GM23338 (cell line): ENCODE measurements at regions not wholly inside any gene's neighbourhood (a gene's known extent, or its start where the extent isn't known, plus 50 kb on each side); places are given as distances from the start of the nearest gene placed in this dataset.
A peak's percentile ranks its signal among the peaks of the same experiment; 100 is the strongest.

Experiments
- ATAC-seq: fragments of 200-7000 bp; cut with Tn5 transposase; 3 replicates; pipeline ENCODE4 v1.9.1; 2020
- DNase-seq: peaks from one replicate; pipeline ENCODE4 v3.0.0-alpha.2; 2015; ENCODE audit warnings: low spot score
- H2AFZ ChIP-seq: fragments of 200-600 bp; sonication (generic); 2 replicates; pipeline ENCODE4 v1.8.0; 2016; ENCODE audit warnings: antibody characterized with exemption, mild to moderate bottlenecking, moderate library complexity
- H3F3A ChIP-seq: fragments of 200-600 bp; sonication (generic); replicated peaks from 2 replicates; pipeline ENCODE4 v1.8.0; 2017; ENCODE audit warnings: antibody characterized with exemption, mixed run types, low read depth
- H3K27ac ChIP-seq: fragments of 200-600 bp; sonication (generic); 2 replicates; pipeline ENCODE4 v1.6.1; 2016; ENCODE audit warnings: low read depth
- H3K27me3 ChIP-seq: fragments of 200-600 bp; sonication (generic); 2 replicates; pipeline ENCODE4 v1.8.0; 2016; ENCODE audit warnings: mild to moderate bottlenecking, mixed run types, moderate library complexity; ENCODE audit not compliant: insufficient read depth
- H3K36me3 ChIP-seq: fragments of 200-600 bp; sonication (generic); 2 replicates; pipeline ENCODE4 v1.8.0; 2016; ENCODE audit warnings: mild to moderate bottlenecking; ENCODE audit not compliant: insufficient read depth
- H3K4me1 ChIP-seq: fragments of 200-600 bp; sonication (generic); 2 replicates; pipeline ENCODE4 v1.8.0; 2016; ENCODE audit warnings: mild to moderate bottlenecking, moderate library complexity; ENCODE audit not compliant: insufficient read depth
- H3K4me2 ChIP-seq: fragments of 200-600 bp; sonication (generic); 2 replicates; pipeline ENCODE4 v1.7.1; 2017; ENCODE audit warnings: mixed run types
- H3K4me3 ChIP-seq: fragments of 200-600 bp; sonication (generic); 2 replicates; pipeline ENCODE4 v1.6.1; 2016; ENCODE audit warnings: mixed run types
- H3K79me2 ChIP-seq: fragments of 200-600 bp; sonication (generic); replicated peaks from 2 replicates; pipeline ENCODE4 v1.8.0; 2017; ENCODE audit warnings: mild to moderate bottlenecking; ENCODE audit not compliant: insufficient read depth
- H3K9me2 ChIP-seq: fragments of 200-600 bp; sonication (generic); 2 replicates; pipeline ENCODE4 v1.8.0; 2017; ENCODE audit not compliant: insufficient read depth
- H4K20me1 ChIP-seq: fragments of 200-600 bp; sonication (generic); replicated peaks from 2 replicates; pipeline ENCODE4 v1.8.0; 2017; ENCODE audit warnings: mild to moderate bottlenecking; ENCODE audit not compliant: insufficient read depth
- H3K27ac Mint-ChIP-seq: 2 replicates; pipeline ENCODE4 v1.8.0; 2020; ENCODE audit warnings: inconsistent platforms, mild to moderate bottlenecking, moderate library complexity, mixed read lengths
- H3K27me3 Mint-ChIP-seq: 3 replicates; pipeline ENCODE4 v1.8.0; 2022; ENCODE audit warnings: low read depth, mild to moderate bottlenecking, moderate library complexity, mixed read lengths, inconsistent platforms; ENCODE audit not compliant: insufficient read depth, poor library complexity
- H3K36me3 Mint-ChIP-seq: 3 replicates; pipeline ENCODE4 v1.8.0; 2021; ENCODE audit warnings: low read depth, mild to moderate bottlenecking, inconsistent platforms, moderate library complexity, mixed read lengths
- H3K4me1 Mint-ChIP-seq: 3 replicates; pipeline ENCODE4 v1.8.0; 2020; ENCODE audit warnings: mild to moderate bottlenecking, inconsistent platforms, mixed read lengths
- H3K4me3 Mint-ChIP-seq: 3 replicates; pipeline ENCODE4 v1.8.0; 2021; ENCODE audit warnings: moderate library complexity, mild to moderate bottlenecking, inconsistent platforms, mixed read lengths
- H3K9me3 Mint-ChIP-seq: 3 replicates; pipeline ENCODE4 v1.8.0; 2020; ENCODE audit warnings: moderate library complexity, mild to moderate bottlenecking, inconsistent platforms, mixed read lengths
- CREB1 ChIP-seq: fragments of 250-450 bp; sonication (Bioruptor Pico); IDR thresholded peaks from 2 replicates; pipeline ENCODE4 v1.5.0; 2020; ENCODE audit warnings: low read depth, mild to moderate bottlenecking, moderate library complexity
- EZH2 ChIP-seq: fragments of 200-600 bp; sonication (generic); IDR thresholded peaks from one replicate; pipeline ENCODE4 v1.8.0; 2017; ENCODE audit warnings: antibody characterized with exemption, mild to moderate bottlenecking, low read depth; ENCODE audit not compliant: unreplicated experiment
- EZH2phosphoT487 ChIP-seq: fragments of 200-600 bp; sonication (generic); IDR thresholded peaks from one replicate; pipeline ENCODE4 v1.8.1; 2018; ENCODE audit warnings: antibody characterized with exemption; ENCODE audit not compliant: unreplicated experiment
- JUNB ChIP-seq: IDR thresholded peaks from one replicate; pipeline ENCODE4 v1.6.1; 2016; ENCODE audit warnings: antibody characterized with exemption; ENCODE audit not compliant: unreplicated experiment
- NANOG ChIP-seq: IDR thresholded peaks from 2 replicates; pipeline ENCODE4 v1.6.1; 2016; ENCODE audit warnings: antibody characterized with exemption, borderline replicate concordance
- POLR2AphosphoS5 ChIP-seq: IDR thresholded peaks from 2 replicates; pipeline ENCODE4 v1.6.1; 2016; ENCODE audit warnings: antibody characterized with exemption, low read depth
- REST ChIP-seq: IDR thresholded peaks from one replicate; pipeline ENCODE4 v1.6.1; 2018; ENCODE audit warnings: antibody characterized with exemption; ENCODE audit not compliant: unreplicated experiment
- STAT1 ChIP-seq: IDR thresholded peaks from one replicate; pipeline ENCODE4 v1.6.1; 2016; ENCODE audit warnings: antibody characterized with exemption; ENCODE audit not compliant: unreplicated experiment
- ZNF114 ChIP-seq: fragments of 250-450 bp; sonication (Bioruptor Pico); IDR thresholded peaks from 2 replicates; pipeline ENCODE4 v1.5.0; 2020; ENCODE audit warnings: mild to moderate bottlenecking, moderate library complexity
- ZNF331 ChIP-seq: fragments of 250-450 bp; sonication (Bioruptor Pico); IDR thresholded peaks from 2 replicates; pipeline ENCODE4 v1.5.0; 2020; ENCODE audit warnings: low read depth, mild to moderate bottlenecking, moderate library complexity
- TF ChIP-seq, protein P1 (sequence below): IDR thresholded peaks from 2 replicates; pipeline ENCODE4 v1.6.1; 2016; ENCODE audit warnings: antibody characterized with exemption
- TF ChIP-seq, protein P2 (sequence below): fragments of 250-450 bp; sonication (Bioruptor Pico); IDR thresholded peaks from 2 replicates; pipeline ENCODE4 v1.5.0; 2020; ENCODE audit warnings: mild to moderate bottlenecking, moderate library complexity
- TF ChIP-seq, protein P3 (sequence below), 2 experiments: fragments of 200-600 bp in 1 of 2; sonication (generic) in 1 of 2; conservative IDR thresholded peaks; 2 replicates each; pipeline versions ENCODE4 v1.5.1 to v1.6.1; 2016 to 2017; ENCODE audit warnings: antibody characterized with exemption in 2 of 2, low read depth in 2 of 2, mild to moderate bottlenecking in 2 of 2, moderate library complexity in 1 of 2

DNA sequence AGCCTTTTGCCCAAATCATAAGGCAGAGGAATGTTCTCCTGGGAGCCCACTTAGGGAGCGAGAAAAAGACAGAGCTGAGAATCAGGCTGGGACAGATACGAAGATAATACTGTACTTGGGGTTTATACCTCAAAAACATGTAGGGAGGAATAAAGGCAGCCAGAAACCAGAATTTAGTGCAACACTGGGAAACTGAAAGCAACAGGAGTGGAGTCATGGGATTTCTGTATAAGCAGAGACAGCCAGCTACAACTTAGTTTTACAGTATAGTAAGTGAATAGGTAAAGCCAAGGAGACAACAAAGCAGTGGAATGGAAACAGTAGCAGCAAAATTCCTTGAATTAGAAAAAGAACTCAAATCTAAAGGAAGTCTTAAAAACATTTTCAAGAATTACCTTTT lies 413.2 kb downstream of the FAT4 start:
- Histone ChIP-seq H3F3A (no peaks in the 10 kb centered on the region), H3K27ac (no peak overlapping the region), H3K4me2 (0 out of 2 replicates have a peak overlapping the region, but pooled peaks have one; percentile 22), H3K27me3 (no peaks in the 10 kb centered on the region), H3K36me3 (no peaks in the 10 kb centered on the region), H3K4me3 (no peak overlapping the region), H3K4me1 (peaks cover 25% of the 10 kb centered on the region), H3K79me2 (no peaks in the 10 kb centered on the region), H4K20me1 (no peaks in the 10 kb centered on the region), H2AFZ (peak overlapping the region; percentile 52; the same call in 1 of the 2 replicates), H3K9me2 (peaks cover 4% of the 10 kb centered on the region; the same call in 1 of the 2 replicates)
- H3K27ac Mint-ChIP-seq: peak overlapping the region; percentile 68
- ATAC-seq (no peak), DNase-seq (no peak)
- H3K36me3 Mint-ChIP-seq: no peaks in the 10 kb centered on the region
- no peaks in the 10 kb centered on the region for H3K27me3 Mint-ChIP-seq
- peaks cover 40% of the 10 kb centered on the region for H3K4me1 Mint-ChIP-seq
- no peaks in the 10 kb centered on the region for H3K9me3 Mint-ChIP-seq
- no peak for TF ChIP-seq POLR2AphosphoS5
- TF ChIP-seq, protein P1, sequence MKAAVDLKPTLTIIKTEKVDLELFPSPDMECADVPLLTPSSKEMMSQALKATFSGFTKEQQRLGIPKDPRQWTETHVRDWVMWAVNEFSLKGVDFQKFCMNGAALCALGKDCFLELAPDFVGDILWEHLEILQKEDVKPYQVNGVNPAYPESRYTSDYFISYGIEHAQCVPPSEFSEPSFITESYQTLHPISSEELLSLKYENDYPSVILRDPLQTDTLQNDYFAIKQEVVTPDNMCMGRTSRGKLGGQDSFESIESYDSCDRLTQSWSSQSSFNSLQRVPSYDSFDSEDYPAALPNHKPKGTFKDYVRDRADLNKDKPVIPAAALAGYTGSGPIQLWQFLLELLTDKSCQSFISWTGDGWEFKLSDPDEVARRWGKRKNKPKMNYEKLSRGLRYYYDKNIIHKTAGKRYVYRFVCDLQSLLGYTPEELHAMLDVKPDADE: no peak
- TF ChIP-seq, protein P2, sequence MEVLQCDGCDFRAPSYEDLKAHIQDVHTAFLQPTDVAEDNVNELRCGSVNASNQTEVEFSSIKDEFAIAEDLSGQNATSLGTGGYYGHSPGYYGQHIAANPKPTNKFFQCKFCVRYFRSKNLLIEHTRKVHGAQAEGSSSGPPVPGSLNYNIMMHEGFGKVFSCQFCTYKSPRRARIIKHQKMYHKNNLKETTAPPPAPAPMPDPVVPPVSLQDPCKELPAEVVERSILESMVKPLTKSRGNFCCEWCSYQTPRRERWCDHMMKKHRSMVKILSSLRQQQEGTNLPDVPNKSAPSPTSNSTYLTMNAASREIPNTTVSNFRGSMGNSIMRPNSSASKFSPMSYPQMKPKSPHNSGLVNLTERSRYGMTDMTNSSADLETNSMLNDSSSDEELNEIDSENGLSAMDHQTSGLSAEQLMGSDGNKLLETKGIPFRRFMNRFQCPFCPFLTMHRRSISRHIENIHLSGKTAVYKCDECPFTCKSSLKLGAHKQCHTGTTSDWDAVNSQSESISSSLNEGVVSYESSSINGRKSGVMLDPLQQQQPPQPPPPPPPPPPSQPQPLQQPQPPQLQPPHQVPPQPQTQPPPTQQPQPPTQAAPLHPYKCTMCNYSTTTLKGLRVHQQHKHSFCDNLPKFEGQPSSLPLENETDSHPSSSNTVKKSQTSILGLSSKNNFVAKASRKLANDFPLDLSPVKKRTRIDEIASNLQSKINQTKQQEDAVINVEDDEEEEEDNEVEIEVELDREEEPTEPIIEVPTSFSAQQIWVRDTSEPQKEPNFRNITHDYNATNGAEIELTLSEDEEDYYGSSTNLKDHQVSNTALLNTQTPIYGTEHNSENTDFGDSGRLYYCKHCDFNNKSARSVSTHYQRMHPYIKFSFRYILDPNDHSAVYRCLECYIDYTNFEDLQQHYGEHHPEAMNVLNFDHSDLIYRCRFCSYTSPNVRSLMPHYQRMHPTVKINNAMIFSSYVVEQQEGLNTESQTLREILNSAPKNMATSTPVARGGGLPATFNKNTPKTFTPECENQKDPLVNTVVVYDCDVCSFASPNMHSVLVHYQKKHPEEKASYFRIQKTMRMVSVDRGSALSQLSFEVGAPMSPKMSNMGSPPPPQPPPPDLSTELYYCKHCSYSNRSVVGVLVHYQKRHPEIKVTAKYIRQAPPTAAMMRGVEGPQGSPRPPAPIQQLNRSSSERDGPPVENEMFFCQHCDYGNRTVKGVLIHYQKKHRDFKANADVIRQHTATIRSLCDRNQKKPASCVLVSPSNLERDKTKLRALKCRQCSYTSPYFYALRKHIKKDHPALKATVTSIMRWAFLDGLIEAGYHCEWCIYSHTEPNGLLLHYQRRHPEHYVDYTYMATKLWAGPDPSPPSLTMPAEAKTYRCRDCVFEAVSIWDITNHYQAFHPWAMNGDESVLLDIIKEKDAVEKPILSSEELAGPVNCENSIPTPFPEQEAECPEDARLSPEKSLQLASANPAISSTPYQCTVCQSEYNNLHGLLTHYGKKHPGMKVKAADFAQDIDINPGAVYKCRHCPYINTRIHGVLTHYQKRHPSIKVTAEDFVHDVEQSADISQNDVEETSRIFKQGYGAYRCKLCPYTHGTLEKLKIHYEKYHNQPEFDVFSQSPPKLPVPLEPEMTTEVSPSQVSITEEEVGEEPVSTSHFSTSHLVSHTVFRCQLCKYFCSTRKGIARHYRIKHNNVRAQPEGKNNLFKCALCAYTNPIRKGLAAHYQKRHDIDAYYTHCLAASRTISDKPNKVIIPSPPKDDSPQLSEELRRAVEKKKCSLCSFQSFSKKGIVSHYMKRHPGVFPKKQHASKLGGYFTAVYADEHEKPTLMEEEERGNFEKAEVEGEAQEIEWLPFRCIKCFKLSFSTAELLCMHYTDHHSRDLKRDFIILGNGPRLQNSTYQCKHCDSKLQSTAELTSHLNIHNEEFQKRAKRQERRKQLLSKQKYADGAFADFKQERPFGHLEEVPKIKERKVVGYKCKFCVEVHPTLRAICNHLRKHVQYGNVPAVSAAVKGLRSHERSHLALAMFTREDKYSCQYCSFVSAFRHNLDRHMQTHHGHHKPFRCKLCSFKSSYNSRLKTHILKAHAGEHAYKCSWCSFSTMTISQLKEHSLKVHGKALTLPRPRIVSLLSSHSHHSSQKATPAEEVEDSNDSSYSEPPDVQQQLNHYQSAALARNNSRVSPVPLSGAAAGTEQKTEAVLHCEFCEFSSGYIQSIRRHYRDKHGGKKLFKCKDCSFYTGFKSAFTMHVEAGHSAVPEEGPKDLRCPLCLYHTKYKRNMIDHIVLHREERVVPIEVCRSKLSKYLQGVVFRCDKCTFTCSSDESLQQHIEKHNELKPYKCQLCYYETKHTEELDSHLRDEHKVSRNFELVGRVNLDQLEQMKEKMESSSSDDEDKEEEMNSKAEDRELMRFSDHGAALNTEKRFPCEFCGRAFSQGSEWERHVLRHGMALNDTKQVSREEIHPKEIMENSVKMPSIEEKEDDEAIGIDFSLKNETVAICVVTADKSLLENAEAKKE (CRISPR knock-in tag): no peak
- TF ChIP-seq, protein P3, sequence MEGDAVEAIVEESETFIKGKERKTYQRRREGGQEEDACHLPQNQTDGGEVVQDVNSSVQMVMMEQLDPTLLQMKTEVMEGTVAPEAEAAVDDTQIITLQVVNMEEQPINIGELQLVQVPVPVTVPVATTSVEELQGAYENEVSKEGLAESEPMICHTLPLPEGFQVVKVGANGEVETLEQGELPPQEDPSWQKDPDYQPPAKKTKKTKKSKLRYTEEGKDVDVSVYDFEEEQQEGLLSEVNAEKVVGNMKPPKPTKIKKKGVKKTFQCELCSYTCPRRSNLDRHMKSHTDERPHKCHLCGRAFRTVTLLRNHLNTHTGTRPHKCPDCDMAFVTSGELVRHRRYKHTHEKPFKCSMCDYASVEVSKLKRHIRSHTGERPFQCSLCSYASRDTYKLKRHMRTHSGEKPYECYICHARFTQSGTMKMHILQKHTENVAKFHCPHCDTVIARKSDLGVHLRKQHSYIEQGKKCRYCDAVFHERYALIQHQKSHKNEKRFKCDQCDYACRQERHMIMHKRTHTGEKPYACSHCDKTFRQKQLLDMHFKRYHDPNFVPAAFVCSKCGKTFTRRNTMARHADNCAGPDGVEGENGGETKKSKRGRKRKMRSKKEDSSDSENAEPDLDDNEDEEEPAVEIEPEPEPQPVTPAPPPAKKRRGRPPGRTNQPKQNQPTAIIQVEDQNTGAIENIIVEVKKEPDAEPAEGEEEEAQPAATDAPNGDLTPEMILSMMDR (conservative IDR thresholded peaks at IDR 0.05; ENCODE audit: low read depth in 2 of 2): no peak
- no peak for TF ChIP-seq STAT1
- TF ChIP-seq NANOG: no peak
- no peak for TF ChIP-seq EZH2phosphoT487
- no peak for TF ChIP-seq JUNB
- no peak for TF ChIP-seq EZH2
- no peak for TF ChIP-seq CREB1 (CRISPR knock-in tag)
- no peak for TF ChIP-seq ZNF114 (CRISPR knock-in tag)
- no peak for TF ChIP-seq ZNF331 (CRISPR knock-in tag)
- no peak for TF ChIP-seq REST
- no peak overlapping the region for H3K4me3 Mint-ChIP-seq
